ELF-1 (cell line): ENCODE measurements at regions not wholly inside any gene's neighbourhood (a gene's known extent, or its start where the extent isn't known, plus 50 kb on each side); places are given as distances from the start of the nearest gene placed in this dataset.
"Not testable (repeated sequence)": the region's sequence is repeated elsewhere in the genome, so short reads cannot be mapped to it uniquely, and the experiment has no call there.

Source experiments
- DNase-seq: peaks from one replicate; pipeline ENCODE4 v3.0.0-alpha.2; 2016; ENCODE audit warnings: low read depth, low spot score

DNA sequence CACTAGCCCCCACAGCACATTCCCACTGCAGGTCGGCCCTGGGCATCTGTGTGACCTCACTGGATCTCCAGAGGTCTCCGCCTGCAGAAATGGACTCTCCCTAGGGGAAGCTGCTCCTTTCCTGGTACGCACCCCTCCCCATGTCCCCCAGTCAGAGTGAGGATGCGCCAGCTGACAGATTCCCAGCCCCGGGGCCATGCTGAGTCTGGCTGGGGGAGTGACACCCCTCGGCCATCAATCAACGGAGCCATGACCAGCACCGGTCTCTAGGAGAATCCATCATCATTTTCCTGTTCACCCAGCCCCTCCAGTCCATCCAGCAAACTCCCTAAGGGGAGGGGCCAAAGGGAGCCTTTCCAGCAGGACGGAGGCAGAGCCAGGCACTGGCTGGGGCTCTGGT is 68.7 kb upstream of the PAX7 start:
- peak; percentile 89 for DNase-seq

DNA sequence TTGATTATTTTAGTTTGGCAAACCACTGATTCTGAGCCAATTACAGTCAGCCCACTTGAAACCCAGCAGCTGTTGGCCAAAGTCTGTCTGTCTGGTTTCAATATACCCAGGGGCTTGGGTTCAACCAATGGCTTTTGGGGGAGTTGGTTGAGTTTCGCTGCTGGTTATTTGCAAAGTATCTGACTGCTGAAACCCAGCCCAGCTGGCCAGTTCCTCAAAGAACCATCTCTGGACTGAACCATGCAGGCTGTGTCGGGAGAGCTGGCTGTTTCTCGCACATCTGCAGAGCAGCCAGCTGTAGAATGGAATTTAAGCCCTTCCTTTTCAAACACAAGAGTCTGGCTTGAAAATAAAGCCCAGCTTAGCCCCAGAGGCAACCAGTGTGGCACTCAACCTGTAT is 66.0 kb upstream of the PAX7 start:
- peak; percentile 39 for DNase-seq

DNA sequence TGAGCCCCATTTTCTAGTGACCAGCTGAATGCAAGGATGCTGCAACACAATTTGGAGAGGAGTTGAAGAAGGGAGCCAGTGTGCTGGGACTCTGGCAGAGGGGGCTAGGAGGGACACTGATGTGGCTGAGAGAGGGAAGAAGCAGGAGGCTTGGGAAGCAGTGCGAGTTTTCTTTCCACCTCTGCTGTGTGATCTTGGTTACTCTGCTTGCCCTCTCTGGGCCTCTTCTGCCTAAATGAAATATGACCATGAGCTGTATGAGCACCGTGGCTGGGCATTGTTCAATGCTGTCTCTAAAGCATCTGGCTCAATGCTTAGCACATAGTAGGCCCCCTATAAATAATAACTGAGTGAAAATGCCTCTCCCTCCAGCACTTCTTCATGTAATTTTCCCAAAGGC is 65.3 kb upstream of the PAX7 start:
- no peak for DNase-seq

DNA sequence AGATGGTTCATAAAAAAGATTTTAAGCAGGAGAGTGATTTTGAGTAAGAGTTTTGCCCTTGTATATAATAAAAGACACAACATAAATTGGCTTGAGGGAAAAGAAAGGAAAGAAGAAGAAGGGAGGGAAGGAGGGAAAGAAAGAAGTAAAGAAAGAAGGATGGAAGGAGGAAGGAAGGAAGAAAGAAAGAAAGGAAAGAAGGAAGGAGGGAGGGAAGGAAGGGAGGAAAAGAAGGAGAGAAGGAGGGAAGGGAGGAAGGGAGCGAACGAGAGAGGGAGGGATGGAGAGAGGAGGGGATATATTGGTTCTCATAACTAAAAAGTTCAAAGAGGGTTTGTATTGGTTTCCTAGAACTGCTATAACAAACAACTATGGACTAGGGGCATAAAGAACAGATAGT is 62.2 kb upstream of the PAX7 start:
- DNase-seq, result no peak

DNA sequence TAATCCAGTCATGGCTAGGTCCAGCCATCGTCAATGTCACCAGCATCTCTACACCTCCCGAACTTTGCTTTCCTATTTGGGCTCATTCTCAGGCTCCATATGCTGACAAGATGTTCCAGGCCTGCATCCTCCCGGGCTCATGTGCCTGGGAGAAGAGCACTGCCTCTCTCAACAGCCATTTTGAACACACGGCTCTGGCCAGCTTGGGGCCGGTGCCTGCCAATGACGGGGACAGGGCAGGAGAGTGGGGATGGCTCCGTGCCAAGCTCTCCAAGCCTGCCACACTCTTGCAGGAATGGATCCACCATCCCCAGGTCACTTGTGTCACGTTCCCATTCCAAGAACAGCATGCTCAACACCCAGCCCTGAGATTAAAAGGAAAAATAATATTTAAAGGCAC is 61.4 kb upstream of the PAX7 start:
- no peak for DNase-seq

DNA sequence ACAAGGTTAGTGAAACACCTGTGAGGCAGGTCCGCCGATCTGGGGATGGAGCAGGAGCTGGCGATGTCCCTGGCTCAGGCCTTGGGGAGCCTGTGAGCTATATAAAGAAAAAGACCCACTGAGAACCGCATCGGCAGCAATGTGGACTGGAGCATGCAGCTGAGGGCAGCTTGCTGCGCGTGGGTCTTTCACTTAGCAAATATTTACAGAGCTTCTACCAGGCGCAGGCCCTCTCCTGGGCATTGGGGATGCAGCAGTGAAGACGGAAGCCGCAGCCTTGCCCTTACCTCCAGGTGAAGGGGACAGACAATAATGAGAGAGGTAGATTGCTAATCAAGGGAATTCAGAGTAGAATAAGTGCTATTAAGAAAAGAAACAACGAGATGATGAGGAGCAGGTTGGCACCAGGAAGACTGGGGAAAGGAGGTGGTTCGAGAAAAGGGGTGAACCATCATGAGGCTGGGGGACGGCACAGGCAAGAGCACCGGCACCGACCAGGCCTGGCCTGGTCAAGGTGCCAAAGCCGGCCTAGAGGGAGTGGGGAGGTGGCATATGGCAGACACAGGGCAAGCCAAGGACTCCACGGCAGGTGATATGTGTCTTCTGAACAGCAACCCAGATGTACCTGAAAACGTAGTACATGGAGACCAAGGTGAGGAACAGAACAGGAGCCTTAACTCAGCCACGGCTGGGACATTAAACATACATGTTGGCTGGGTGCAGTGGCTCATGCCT is 60.7 kb upstream of the PAX7 start:
- DNase-seq, result no peak

DNA sequence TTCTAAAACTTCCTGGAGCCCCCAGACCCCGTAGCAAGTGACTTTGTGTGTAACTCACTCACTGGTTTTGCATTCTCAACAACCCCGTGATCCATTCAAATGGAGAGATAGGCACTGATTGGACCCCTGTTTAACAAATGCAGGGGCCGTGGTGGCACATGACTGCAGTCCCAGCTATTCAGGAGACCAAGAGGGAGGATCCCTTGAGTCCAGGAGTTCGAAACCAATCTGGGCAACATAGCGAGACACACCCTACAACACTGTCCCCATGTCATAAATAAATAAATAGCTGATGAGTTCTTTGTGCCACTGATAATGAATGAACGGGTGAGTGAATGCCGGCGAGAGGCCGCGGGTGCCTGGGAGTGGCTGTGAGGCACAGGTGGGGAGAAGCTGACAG is 59.4 kb upstream of the PAX7 start:
- DNase-seq, result no peak

DNA sequence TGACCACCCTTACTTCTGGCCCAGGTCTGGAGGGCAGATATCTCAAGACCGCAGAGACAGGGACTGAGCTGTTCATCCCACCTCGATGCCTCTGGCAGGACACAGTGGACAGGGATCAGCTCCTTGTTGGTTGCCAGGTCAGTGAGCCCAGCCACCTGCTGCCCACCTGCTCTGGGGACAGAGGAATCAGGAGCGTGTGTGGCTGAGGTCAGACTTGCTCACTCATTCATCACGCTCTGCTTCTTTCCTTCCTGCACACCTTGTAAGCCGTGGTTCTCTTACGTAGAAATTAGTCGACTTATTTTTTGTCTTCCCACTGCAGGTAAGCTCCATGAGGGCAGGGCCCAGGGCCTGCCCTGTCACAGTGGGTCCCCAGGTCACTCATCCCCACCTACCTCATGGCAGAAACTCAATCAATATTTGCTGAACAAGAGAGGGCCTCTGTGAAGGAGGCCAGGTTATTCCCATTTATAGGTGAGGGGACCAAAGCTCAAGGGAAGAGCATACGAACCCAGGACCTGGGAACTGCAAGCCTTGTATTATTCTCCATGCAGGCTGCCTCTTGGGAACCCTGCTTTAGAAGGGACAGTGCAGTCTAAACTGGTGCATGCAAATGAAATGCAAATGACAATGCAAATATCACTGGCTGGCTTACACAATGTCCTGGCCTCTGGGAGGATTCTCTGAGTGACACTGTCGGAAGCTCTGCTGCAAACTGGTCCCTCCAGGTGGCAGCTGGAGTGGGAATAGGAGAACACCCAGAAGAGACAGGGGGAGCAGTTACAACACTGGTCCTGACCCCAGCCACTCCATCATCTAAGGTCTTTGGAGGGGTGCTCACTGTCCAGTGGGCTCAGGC is 58.4 kb upstream of the PAX7 start:
- DNase-seq, result no peak

DNA sequence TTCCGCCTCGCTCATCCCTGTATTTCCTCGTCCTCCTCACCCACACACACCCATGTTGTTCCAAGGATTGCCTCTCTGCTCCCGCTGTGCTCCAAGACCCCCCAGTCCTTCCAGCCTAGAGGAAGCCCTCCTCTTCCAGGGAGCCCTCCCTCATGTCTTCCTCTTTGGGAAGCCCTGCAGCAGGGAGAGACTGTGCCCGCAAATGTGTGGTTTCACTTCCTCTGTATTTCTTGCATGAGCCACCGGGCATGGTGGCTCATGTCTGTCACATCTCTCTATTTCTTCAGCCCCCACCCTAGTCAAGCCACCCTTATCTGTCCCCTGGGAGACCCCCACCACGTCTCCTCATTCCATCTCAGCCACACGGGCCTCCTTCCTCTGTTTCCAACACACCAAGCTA is 57.5 kb upstream of the PAX7 start:
- no peak for DNase-seq

DNA sequence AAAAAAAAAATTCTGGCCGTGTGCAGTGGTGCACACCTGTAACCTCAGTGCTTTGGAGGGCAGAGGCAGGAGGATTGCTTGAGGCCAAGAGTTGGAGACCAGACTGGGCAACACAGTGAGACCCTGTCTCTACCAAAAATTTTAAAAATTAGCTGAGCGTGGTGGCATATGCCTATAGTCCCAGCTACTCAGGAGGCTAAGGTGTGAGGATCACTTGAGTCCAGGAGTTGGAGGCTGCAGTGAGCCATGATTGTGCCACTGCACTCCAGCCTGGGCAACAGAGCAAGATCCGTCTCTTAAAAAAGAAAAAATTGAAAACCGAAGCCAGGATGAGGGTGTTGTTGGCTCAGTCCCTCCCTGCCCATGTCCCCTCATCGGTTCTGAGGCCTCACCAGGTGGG is 55.9 kb upstream of the PAX7 start:
- DNase-seq, result no peak

DNA sequence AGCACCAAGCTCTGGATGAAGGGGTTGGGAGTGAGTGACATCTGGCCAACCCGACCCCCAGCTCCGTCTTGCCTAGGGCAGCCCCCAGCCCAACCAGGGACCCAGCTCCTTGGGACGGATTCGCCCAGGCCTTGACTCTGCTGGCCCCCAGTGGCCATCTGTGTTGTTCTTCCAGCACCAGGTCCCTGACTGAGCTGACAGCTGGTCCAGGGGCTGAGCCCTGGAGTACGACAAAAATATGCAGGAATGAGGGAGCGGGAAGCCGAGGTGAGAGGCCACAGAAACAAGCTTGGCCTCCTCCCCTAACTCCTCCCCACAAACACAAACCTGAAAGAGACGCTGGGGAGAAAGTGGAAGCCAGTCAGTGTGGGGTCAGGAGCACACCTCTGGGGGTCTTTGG is 55.0 kb upstream of the PAX7 start:
- DNase-seq, result peak; percentile 97

DNA sequence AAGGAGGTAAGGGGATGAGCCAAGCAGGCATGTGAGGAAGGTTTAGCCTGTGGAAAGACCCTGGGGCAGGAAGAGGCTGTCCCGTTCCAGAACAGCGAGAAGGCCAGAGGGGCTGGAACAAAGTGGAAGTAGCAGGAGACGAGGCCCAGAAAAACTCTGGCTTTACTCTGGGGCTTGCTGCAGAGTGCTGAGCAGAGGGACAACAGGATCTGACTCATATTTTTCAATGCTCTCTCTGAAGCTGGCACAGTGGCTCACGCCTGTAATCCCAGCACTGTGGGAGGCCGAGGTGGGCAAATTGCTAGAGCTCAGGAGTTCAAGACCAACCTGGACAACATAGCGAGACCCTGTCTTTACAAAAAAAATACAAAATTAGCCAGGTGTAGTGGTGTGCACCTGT is 52.4 kb upstream of the PAX7 start:
- no peak for DNase-seq

DNA sequence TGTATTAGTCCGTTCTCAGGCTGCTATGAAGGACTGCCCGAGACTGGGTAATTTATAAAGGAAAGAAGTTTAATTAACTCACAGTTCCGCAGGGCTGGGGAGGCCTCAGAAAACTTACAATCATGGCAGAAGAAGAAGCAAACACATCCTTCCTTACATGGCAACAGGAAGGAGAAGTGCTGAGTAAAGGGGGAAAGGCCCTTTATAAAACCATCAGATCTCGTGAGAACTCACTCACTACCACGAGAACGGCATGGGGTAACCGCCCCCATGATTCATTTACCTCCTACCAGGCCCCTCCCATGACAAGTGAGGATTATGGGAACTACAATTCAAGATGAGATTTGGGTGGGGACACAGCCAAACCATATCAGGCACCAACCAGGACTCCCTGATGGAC is 51.4 kb upstream of the PAX7 start:
- not testable (repeated sequence) for DNase-seq

DNA sequence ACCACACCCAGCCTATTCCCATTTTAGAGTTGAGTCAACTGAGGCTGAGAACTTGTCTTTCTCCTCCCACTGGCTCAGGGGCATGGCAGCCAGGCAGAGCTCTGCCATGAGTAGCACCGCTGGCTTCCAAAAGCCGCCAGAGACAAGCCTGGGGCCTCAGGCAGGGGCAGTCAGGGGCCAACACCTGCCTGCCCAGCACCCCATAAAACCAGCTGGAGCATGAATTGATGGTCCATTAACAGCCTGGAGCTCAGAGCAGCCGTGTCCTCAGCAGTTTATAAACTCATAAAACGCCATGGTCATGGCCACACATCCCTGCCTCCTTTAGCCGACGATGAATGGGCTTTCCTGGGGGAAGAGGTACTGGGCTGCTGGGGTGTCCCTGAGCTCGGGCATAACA is 50.6 kb upstream of the PAX7 start:
- DNase-seq, result no peak

DNA sequence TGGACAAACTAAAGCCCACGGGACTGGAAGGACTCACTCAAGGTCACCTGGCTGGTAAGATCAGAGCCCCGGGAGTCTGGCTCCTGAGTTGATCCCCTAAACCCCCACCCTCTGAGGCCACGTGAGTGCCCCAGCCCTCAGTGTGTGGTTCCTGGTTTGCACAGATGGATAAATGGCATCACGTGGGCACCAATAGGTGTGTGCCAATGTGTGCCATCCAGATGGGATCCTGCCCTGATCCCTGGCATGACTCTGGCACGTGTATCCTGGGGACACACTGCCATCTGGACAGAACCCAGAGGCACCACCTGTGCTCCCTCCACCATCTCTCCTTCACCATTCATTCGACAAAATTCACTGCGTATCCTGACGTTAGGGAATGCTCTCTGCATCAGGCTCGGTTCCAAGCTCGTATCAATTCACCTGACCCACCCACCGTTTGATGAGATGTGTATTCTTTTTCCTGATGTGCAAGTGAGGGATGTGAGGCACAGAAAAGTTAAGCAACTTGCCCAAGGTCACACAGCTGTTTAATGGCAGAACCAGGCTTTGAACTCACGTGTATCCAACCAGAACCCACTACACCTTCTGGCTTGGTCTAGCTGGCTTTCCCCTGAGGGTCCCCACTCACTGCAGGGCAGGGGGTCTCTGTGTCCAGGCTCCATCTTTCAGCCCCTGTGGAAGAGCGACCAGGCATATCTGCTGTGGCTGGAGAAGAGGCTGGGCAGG is 49.8 kb upstream of the PAX7 start:
- no peak for DNase-seq
